H1 (cell line): ENCODE measurements at regions not wholly inside any gene's neighbourhood (a gene's known extent, or its start where the extent isn't known, plus 50 kb on each side); places are given as distances from the start of the nearest gene placed in this dataset.

Experiments used
- ATF2 ChIP-seq: IDR thresholded peaks from 2 replicates; pipeline ENCODE4 v1.6.1; 2012; ENCODE audit warnings: low read length, inconsistent platforms
- BRCA1 ChIP-seq: IDR thresholded peaks from 2 replicates; pipeline ENCODE4 v1.6.1; 2012; ENCODE audit warnings: low read depth, low read length, improper control_type of control experiment
- CEBPB ChIP-seq: IDR thresholded peaks from 2 replicates; pipeline ENCODE4 v1.6.1; 2012; ENCODE audit warnings: low read depth, low read length
- CTCF ChIP-seq, 3 experiments: IDR thresholded peaks; 1 replicate in 2 of 3; 2 replicates in 1 of 3; pipeline versions ENCODE4 v1.5.1 to v1.6.1; 2011; ENCODE audit warnings: low read length in 3 of 3, mild to moderate bottlenecking in 3 of 3, inconsistent platforms in 2 of 3, low read depth in 1 of 3, moderate library complexity in 1 of 3; ENCODE audit not compliant: insufficient read depth in 1 of 3; ENCODE audit errors: control extremely low read depth in 1 of 3

GRCh38 chr9:13358128-13358527 lies 78.6 kb upstream of the MPDZ start:
- TF ChIP-seq CTCF (IDR thresholded peaks at IDR 0.05; ENCODE audit: control extremely low read depth in 1 of 3, insufficient read depth in 1 of 3, low read depth in 1 of 3, low read length in 3 of 3) = no peak
- TF ChIP-seq ATF2 = no peak
- no peak for TF ChIP-seq CEBPB
- TF ChIP-seq BRCA1 = no peak
